HCT116 (cell line): ENCODE measurements at regions not wholly inside any gene's neighbourhood (a gene's known extent, or its start where the extent isn't known, plus 50 kb on each side); places are given as distances from the start of the nearest gene placed in this dataset.
"Not testable (repeated sequence)": the region's sequence is repeated elsewhere in the genome, so short reads cannot be mapped to it uniquely, and the experiment has no call there.

Experiments used
- ATAC-seq: fragments of 200-7000 bp; cut with Tn5 transposase; 2 replicates; pipeline ENCODE4 v1.9.1; 2020; ENCODE audit warnings: mild to moderate bottlenecking, moderate library complexity
- BruUV-seq: library from RNA; stranded (reverse); fragments of 400-500 nt; replicated peaks from 2 replicates; lab custom pipeline; 2021; lab: Mats Ljungman, UMichigan
- CTCF ChIA-PET: fragments of 300-600 bp; sonication (Branson Sonifier 250); formaldehyde crosslinking; loops from one replicate; lab custom pipeline; 2021; ENCODE audit warnings: antibody characterized with exemption; lab: Charles Lee
- POLR2A ChIA-PET: fragments of 300-600, 350-600 bp; sonication (Branson Sonifier 250); formaldehyde crosslinking; loops from one replicate; lab custom pipeline; 2021; ENCODE audit warnings: antibody characterized with exemption; lab: Charles Lee
- RAD21 ChIA-PET, 2 experiments: fragments of 300-600 bp; sonication (Branson Sonifier 250); formaldehyde crosslinking; loops; one replicate each; lab custom pipeline; 2023; ENCODE audit warnings: low total read pairs in 2 of 2; ENCODE audit not compliant: uncharacterized antibody in 2 of 2, unreplicated experiment in 2 of 2, low non-redundant PET in 1 of 2; lab: Charles Lee
- DNase-seq: peaks from one replicate; pipeline ENCODE4 v3.0.0-alpha.2; 2010; ENCODE audit warnings: low read depth, low spot score
- H2AFZ ChIP-seq: fragments of 200-600 bp; shearing (Covaris generic), sonication (generic); 2 replicates; pipeline ENCODE4 v1.6.1; 2017; ENCODE audit warnings: low read depth, mixed run types, mixed read lengths, antibody characterized with exemption, low read length; ENCODE audit not compliant: poor library complexity, severe bottlenecking
- H3K27ac ChIP-seq: 2 replicates; pipeline ENCODE4 v1.5.1; 2012; ENCODE audit warnings: low read depth, low read length
- H3K27me3 ChIP-seq: fragments of 200-600 bp; sonication (generic); 2 replicates; pipeline ENCODE4 v1.6.1; 2016; ENCODE audit warnings: mixed run types, low read length, mixed read lengths; ENCODE audit not compliant: insufficient read depth
- H3K36me3 ChIP-seq, 2 experiments: fragments of 200-500 bp in 1 of 2; fragments of 200-600 bp in 1 of 2; sonication (Bioruptor generic) in 1 of 2; sonication (generic) in 1 of 2; 2 replicates each; pipeline versions ENCODE4 v1.5.1 to v1.6.1; 2014 to 2016; ENCODE audit warnings: low read length in 2 of 2, inconsistent platforms in 1 of 2, mixed read lengths in 1 of 2, mixed run types in 1 of 2; ENCODE audit not compliant: insufficient read depth in 2 of 2, control insufficient read depth in 1 of 2
- H3K4me1 ChIP-seq, 2 experiments: fragments of 200-600 bp in 1 of 2; sonication (generic) in 1 of 2; 2 replicates each; pipeline versions ENCODE4 v1.5.1 to v1.6.1; 2012 to 2017; ENCODE audit warnings: low read length in 2 of 2, inconsistent platforms in 1 of 2, mild to moderate bottlenecking in 1 of 2, mixed read lengths in 1 of 2, mixed run types in 1 of 2, moderate library complexity in 1 of 2; ENCODE audit not compliant: insufficient read depth in 2 of 2, control insufficient read depth in 1 of 2
- H3K4me2 ChIP-seq: fragments of 200-600 bp; sonication (generic); 2 replicates; pipeline ENCODE4 v1.6.1; 2017; ENCODE audit warnings: mixed run types, low read length, mixed read lengths
- H3K4me3 ChIP-seq, 2 experiments: fragments of 200-600 bp in 1 of 2; sonication (generic) in 1 of 2; replicated peaks in 1 of 2; 2 replicates each; pipeline ENCODE4 v1.5.1; 2011 to 2016; ENCODE audit warnings: low read length in 2 of 2, control low read depth in 1 of 2, low read depth in 1 of 2, mild to moderate bottlenecking in 1 of 2, mixed read lengths in 1 of 2, mixed run types in 1 of 2
- H3K79me2 ChIP-seq: fragments of 200-600 bp; sonication (generic); 2 replicates; pipeline ENCODE4 v1.6.1; 2017; ENCODE audit warnings: mild to moderate bottlenecking, mixed run types, low read length, moderate library complexity, mixed read lengths; ENCODE audit not compliant: insufficient read depth
- H3K9ac ChIP-seq: fragments of 200-600 bp; sonication (generic); 2 replicates; pipeline ENCODE4 v1.6.1; 2016; ENCODE audit warnings: low read length, mixed read lengths
- H3K9me2 ChIP-seq: fragments of 200-600 bp; sonication (generic), shearing (Covaris generic); 2 replicates; pipeline ENCODE4 v1.6.1; 2017; ENCODE audit warnings: mixed run types, mild to moderate bottlenecking, moderate library complexity; ENCODE audit not compliant: insufficient read depth
- H3K9me3 ChIP-seq, 2 experiments: fragments of 200-500 bp in 1 of 2; fragments of 200-600 bp in 1 of 2; sonication (Bioruptor generic) in 1 of 2; sonication (generic) in 1 of 2; 2 replicates each; pipeline ENCODE4 v1.6.1; 2014 to 2017; ENCODE audit warnings: low read length in 2 of 2, mixed read lengths in 2 of 2, inconsistent platforms in 1 of 2, low read depth in 1 of 2, mild to moderate bottlenecking in 1 of 2, mixed run types in 1 of 2, moderate library complexity in 1 of 2; ENCODE audit not compliant: control insufficient read depth in 1 of 2, insufficient read depth in 1 of 2
- H4K20me1 ChIP-seq: fragments of 200-600 bp; sonication (generic), shearing (Covaris generic); 2 replicates; pipeline ENCODE4 v1.6.1; 2017; ENCODE audit warnings: mixed run types, mild to moderate bottlenecking, moderate library complexity; ENCODE audit not compliant: insufficient read depth
- intact Hi-C: fragments of 100-400 bp; cut with micrococcal nuclease; formaldehyde crosslinking; loops from 2 replicates; pipeline ENCODE4 v1.10.0; 2022
- TF ChIP-seq, protein P1 (sequence below): IDR thresholded peaks from 2 replicates; pipeline ENCODE4 v1.6.1; 2011; ENCODE audit warnings: mild to moderate bottlenecking, low read length, moderate library complexity; ENCODE audit not compliant: insufficient replicate concordance; ENCODE audit errors: extremely low read depth

DNA sequence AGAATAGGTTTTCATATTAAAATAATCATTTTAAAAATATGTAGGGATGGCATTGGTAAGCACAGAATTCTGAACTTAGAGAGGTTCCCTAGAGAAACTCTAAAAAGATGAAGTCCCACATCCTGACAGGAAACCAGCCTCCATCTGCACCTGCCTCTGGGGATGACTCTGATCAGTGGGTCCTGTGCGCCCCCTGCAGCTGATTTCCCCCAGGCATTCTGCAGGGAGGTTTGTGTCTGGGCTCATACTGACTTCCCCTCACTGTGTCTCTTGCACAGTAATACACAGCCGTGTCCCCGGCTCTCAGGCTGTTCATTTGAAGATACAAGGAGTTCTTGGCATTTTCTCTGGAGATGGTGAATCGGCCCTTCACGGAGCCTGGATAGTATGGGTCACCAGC, 602.9 kb downstream of the TMEM121 start (continued):
- TF ChIP-seq, protein P1, sequence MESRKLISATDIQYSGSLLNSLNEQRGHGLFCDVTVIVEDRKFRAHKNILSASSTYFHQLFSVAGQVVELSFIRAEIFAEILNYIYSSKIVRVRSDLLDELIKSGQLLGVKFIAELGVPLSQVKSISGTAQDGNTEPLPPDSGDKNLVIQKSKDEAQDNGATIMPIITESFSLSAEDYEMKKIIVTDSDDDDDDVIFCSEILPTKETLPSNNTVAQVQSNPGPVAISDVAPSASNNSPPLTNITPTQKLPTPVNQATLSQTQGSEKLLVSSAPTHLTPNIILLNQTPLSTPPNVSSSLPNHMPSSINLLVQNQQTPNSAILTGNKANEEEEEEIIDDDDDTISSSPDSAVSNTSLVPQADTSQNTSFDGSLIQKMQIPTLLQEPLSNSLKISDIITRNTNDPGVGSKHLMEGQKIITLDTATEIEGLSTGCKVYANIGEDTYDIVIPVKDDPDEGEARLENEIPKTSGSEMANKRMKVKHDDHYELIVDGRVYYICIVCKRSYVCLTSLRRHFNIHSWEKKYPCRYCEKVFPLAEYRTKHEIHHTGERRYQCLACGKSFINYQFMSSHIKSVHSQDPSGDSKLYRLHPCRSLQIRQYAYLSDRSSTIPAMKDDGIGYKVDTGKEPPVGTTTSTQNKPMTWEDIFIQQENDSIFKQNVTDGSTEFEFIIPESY = no peak

DNA sequence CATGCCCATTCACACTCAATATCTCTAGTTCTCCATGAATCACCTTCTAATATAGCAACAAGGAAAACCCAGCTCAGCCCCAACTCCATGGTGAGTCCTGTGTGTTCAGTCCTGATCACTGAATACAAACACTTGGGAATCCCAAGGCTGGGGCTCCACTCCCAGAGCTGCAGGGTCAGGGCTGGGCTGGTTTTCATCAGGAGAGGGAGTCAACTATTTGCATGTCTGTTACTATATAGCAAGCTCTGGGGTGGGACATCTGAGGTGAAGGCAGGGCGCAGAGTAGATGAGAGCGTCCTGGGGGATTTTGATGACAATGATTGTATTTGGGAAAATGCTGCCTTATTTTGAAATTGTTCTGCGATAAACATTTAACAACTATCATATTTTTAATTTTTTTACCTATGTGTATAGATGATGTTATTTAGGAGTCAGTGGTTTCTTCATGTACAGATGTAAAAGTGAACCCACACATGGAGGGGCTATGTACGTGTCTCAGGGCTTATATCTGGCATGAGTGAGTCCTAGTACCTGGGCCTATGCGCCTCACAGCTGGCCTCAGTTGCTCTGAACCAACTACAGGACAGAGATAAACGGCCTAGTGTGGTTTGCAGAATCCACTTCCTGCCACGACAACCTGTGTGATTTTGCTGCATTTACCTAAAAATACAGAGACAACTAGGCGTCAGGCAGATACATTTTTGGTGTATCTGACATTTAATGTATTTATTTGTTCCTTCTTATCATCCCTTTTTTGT, 603.7 kb downstream of the TMEM121 start:
- CTCF ChIA-PET, RAD21 ChIA-PET, POLR2A ChIA-PET, H3K9me2 ChIP-seq, H4K20me1 ChIP-seq, DNase-seq, H3K4me3 ChIP-seq, H3K27ac ChIP-seq, H3K36me3 ChIP-seq, H3K4me2 ChIP-seq, BruUV-seq, H2AFZ ChIP-seq, H3K9me3 ChIP-seq, intact Hi-C loops, ATAC-seq, H3K9ac ChIP-seq, H3K27me3 ChIP-seq, H3K79me2 ChIP-seq, H3K4me1 ChIP-seq: not testable (repeated sequence)

DNA sequence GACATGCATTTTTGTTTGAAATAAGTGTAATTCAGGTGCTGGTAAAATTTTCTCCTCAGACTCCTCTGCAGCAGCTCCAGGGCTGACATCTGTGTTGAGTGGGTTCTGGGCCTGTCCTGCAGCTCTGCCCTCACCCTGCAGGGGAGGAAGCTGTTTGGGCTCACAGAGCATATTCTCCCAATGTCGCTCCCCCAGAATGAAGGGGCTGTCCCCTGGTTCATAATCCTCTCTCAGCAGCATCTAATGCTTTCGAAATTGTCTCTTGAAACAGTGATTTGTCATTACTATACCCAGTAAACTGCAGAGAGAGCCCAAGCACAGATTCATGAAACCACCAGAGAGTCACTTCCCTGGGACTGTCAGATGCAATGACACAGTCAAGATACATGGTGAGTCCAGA, 606.7 kb downstream of the TMEM121 start:
- H2AFZ ChIP-seq, DNase-seq, H3K9ac ChIP-seq, CTCF ChIA-PET, H3K9me2 ChIP-seq, H3K27me3 ChIP-seq, H3K4me1 ChIP-seq, H4K20me1 ChIP-seq, H3K27ac ChIP-seq, H3K4me2 ChIP-seq, ATAC-seq, BruUV-seq, H3K79me2 ChIP-seq, H3K9me3 ChIP-seq, POLR2A ChIA-PET, intact Hi-C loops, RAD21 ChIA-PET, H3K36me3 ChIP-seq, H3K4me3 ChIP-seq: not testable (repeated sequence)
